DOHH2 (cell line): ENCODE measurements at regions not wholly inside any gene's neighbourhood (a gene's known extent, or its start where the extent isn't known, plus 50 kb on each side); places are given as distances from the start of the nearest gene placed in this dataset.

ENCODE experiments used
- EZH2phosphoT487 ChIP-seq: fragments of 200-600 bp; sonication (generic); IDR thresholded peaks from 2 replicates; pipeline ENCODE4 v1.6.1; 2017; ENCODE audit warnings: borderline replicate concordance, mild to moderate bottlenecking, antibody characterized with exemption, low read length, moderate library complexity, mixed read lengths
- TF ChIP-seq, protein P1 (sequence below): fragments of 200-600 bp; sonication (generic); IDR thresholded peaks from one replicate; pipeline ENCODE4 v1.5.1; 2014; ENCODE audit warnings: antibody characterized with exemption, mild to moderate bottlenecking, low read depth, low read length; ENCODE audit not compliant: poor library complexity, severe bottlenecking

DNA sequence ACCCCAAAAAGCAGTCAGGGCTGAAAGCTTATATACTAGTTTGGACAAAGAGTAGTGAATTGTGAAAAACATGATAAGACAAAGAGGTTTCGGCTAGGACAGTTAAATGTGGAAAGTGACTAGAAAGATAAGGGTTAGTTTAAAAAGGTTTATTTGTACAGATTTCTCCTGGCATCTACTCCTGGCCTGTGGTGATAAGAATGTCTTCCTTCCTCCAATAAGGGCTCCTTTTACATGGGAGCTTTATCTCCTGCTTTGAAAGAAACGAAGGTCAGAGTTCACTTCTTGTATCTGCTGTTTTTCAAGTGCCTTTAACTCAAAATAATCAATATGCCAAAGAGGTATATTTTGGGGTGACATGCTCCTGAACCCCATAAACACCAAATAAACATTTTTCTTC is 776.1 kb upstream of the COX7C start:
- TF ChIP-seq, protein P1, sequence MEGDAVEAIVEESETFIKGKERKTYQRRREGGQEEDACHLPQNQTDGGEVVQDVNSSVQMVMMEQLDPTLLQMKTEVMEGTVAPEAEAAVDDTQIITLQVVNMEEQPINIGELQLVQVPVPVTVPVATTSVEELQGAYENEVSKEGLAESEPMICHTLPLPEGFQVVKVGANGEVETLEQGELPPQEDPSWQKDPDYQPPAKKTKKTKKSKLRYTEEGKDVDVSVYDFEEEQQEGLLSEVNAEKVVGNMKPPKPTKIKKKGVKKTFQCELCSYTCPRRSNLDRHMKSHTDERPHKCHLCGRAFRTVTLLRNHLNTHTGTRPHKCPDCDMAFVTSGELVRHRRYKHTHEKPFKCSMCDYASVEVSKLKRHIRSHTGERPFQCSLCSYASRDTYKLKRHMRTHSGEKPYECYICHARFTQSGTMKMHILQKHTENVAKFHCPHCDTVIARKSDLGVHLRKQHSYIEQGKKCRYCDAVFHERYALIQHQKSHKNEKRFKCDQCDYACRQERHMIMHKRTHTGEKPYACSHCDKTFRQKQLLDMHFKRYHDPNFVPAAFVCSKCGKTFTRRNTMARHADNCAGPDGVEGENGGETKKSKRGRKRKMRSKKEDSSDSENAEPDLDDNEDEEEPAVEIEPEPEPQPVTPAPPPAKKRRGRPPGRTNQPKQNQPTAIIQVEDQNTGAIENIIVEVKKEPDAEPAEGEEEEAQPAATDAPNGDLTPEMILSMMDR: no peak
- no peak for TF ChIP-seq EZH2phosphoT487
